CD14-positive monocyte (primary cell): ENCODE measurements at regions not wholly inside any gene's neighbourhood (a gene's known extent, or its start where the extent isn't known, plus 50 kb on each side); places are given as distances from the start of the nearest gene placed in this dataset.

Experiments
- DNase-seq, 3 donors: peaks; one replicate each; pipeline ENCODE4 v3.0.0-alpha.2; 2011 to 2022
- H2AFZ ChIP-seq: 2 replicates; pipeline ENCODE4 v1.6.0; 2012; ENCODE audit warnings: mild to moderate bottlenecking, low read depth, low read length, inconsistent platforms; ENCODE audit not compliant: insufficient read depth, poor library complexity, severe bottlenecking
- H3K27ac ChIP-seq, 2 donors: 1 replicate in 1 of 2; 2 replicates in 1 of 2; pipeline ENCODE4 v1.5.1; 2012 to 2013; ENCODE audit warnings: low read length in 2 of 2, control low read depth in 1 of 2, inconsistent platforms in 1 of 2, low read depth in 1 of 2, mild to moderate bottlenecking in 1 of 2
- H3K27me3 ChIP-seq, 2 donors: one replicate each; pipeline versions ENCODE4 v1.6.0 to v1.6.1; 2011 to 2013; ENCODE audit warnings: low read length in 2 of 2; ENCODE audit not compliant: control insufficient read depth in 2 of 2, insufficient read depth in 2 of 2
- H3K36me3 ChIP-seq, 2 donors: replicated peaks in 1 of 2; 1 replicate in 1 of 2; 2 replicates in 1 of 2; pipeline versions ENCODE4 v1.5.1 to v1.6.1; 2012 to 2013; ENCODE audit warnings: low read length in 2 of 2, control low read depth in 1 of 2, inconsistent platforms in 1 of 2, mild to moderate bottlenecking in 1 of 2; ENCODE audit not compliant: insufficient read depth in 2 of 2, control insufficient read depth in 1 of 2
- H3K4me1 ChIP-seq, 2 donors: 1 replicate in 1 of 2; 2 replicates in 1 of 2; pipeline versions ENCODE4 v1.5.1 to v1.6.1; 2012 to 2013; ENCODE audit warnings: low read length in 2 of 2, control low read depth in 1 of 2, inconsistent platforms in 1 of 2, mild to moderate bottlenecking in 1 of 2, moderate library complexity in 1 of 2; ENCODE audit not compliant: insufficient read depth in 2 of 2, control insufficient read depth in 1 of 2
- H3K4me2 ChIP-seq: replicated peaks from 2 replicates; pipeline ENCODE3; 2012; ENCODE audit warnings: low read length, moderate library complexity, mild to moderate bottlenecking; ENCODE audit not compliant: poor library complexity, severe bottlenecking; ENCODE audit errors: extremely low read depth
- H3K4me3 ChIP-seq, 3 experiments: fragments of 200-600 bp in 1 of 3; sonication (generic) in 1 of 3; replicated peaks in 1 of 3; 1 replicate in 2 of 3; 2 replicates in 1 of 3; pipeline ENCODE4 v1.5.1; 2011 to 2013; ENCODE audit warnings: low read length in 3 of 3, mild to moderate bottlenecking in 3 of 3, control low read depth in 2 of 3, low read depth in 2 of 3, inconsistent platforms in 1 of 3, moderate library complexity in 1 of 3
- H3K79me2 ChIP-seq: 2 replicates; pipeline ENCODE4 v1.6.0; 2012; ENCODE audit warnings: mild to moderate bottlenecking, control low read depth, inconsistent platforms, low read length, moderate library complexity; ENCODE audit not compliant: insufficient read depth
- H3K9ac ChIP-seq: 2 replicates; pipeline ENCODE4 v1.6.0; 2017; ENCODE audit warnings: low read length, mild to moderate bottlenecking; ENCODE audit not compliant: insufficient read depth, poor library complexity, severe bottlenecking
- H3K9me3 ChIP-seq, 2 donors: replicated peaks in 1 of 2; 1 replicate in 1 of 2; 2 replicates in 1 of 2; pipeline versions ENCODE4 v1.5.1 to v1.6.1; 2012 to 2013; ENCODE audit warnings: low read length in 2 of 2, control low read depth in 1 of 2; ENCODE audit not compliant: control insufficient read depth in 1 of 2, insufficient read depth in 1 of 2
- H4K20me1 ChIP-seq: 2 replicates; pipeline ENCODE4 v1.6.0; 2012; ENCODE audit warnings: mild to moderate bottlenecking, low read length, control low read depth, moderate library complexity; ENCODE audit not compliant: insufficient read depth
- H3K27ac Mint-ChIP-seq, 7 donors: one replicate each; pipeline ENCODE4 v1.8.0; 2020; ENCODE audit warnings: mild to moderate bottlenecking in 7 of 7, mixed read lengths in 7 of 7, moderate library complexity in 6 of 7, inconsistent platforms in 2 of 7
- H3K27me3 Mint-ChIP-seq, 3 donors: one replicate each; pipeline ENCODE4 v1.8.0; 2021 to 2022; ENCODE audit warnings: low read depth in 3 of 3, mild to moderate bottlenecking in 3 of 3, mixed read lengths in 3 of 3, moderate library complexity in 3 of 3, inconsistent platforms in 1 of 3
- H3K36me3 Mint-ChIP-seq, 2 donors: one replicate each; pipeline ENCODE4 v1.8.0; 2020; ENCODE audit warnings: mixed read lengths in 2 of 2, inconsistent platforms in 1 of 2, mild to moderate bottlenecking in 1 of 2
- H3K4me1 Mint-ChIP-seq: one replicate; pipeline ENCODE4 v1.8.0; 2020; ENCODE audit warnings: mild to moderate bottlenecking, mixed read lengths
- H3K4me3 Mint-ChIP-seq, 2 donors: one replicate each; pipeline ENCODE4 v1.8.0; 2020; ENCODE audit warnings: mild to moderate bottlenecking in 2 of 2, mixed read lengths in 2 of 2, moderate library complexity in 1 of 2
- H3K9me3 Mint-ChIP-seq, 7 donors: one replicate each; pipeline ENCODE4 v1.8.0; 2020 to 2022; ENCODE audit warnings: mixed read lengths in 7 of 7, mild to moderate bottlenecking in 6 of 7, moderate library complexity in 6 of 7, inconsistent platforms in 2 of 7
- CTCF ChIP-seq: fragments of 200-600 bp; IDR thresholded peaks from one replicate; pipeline ENCODE4 v1.8.0; 2022; ENCODE audit warnings: antibody characterized with exemption, mild to moderate bottlenecking
- WGBS: methylation state at CpG from one replicate; pipeline ENCODE4 v1.1.5; 2013; ENCODE audit warnings: missing lambda C conversion rate; ENCODE audit not compliant: insufficient coverage; 5-methylcytosine and 5-hydroxymethylcytosine counted together
- intact Hi-C, 2 donors: fragments of 100-400 bp; cut with micrococcal nuclease; formaldehyde crosslinking; loops; one replicate each; pipeline versions ENCODE4 v1.15.0 to v1.15.1; 2023

GRCh38 chr4:160709026-160709425 is 1454.8 kb downstream of the FSTL5 start:
- H3K4me1 Mint-ChIP-seq = no peaks in the 10 kb centered on the region
- no peaks in the 10 kb centered on the region for H3K36me3 Mint-ChIP-seq
- Histone ChIP-seq H3K27me3 (no peaks in the 10 kb centered on the region), H3K4me2 (no peak overlapping the region), H3K79me2 (no peaks in the 10 kb centered on the region), H3K9ac (no peak overlapping the region), H3K9me3 (no peaks in the 10 kb centered on the region), H3K4me3 (no peak overlapping the region), H3K27ac (no peak overlapping the region), H3K4me1 (no peaks in the 10 kb centered on the region), H3K36me3 (no peaks in the 10 kb centered on the region), H4K20me1 (no peaks in the 10 kb centered on the region), H2AFZ (no peak overlapping the region)
- DNase-seq = no peak
- 70% methylated on average over 2 of the region's 2 CpGs for WGBS
- peaks cover 0 to 5% (median 0%) of the 10 kb centered on the region in 7 donors for H3K9me3 Mint-ChIP-seq
- no peak for TF ChIP-seq CTCF
- intact Hi-C loops = no loop called here
- H3K4me3 Mint-ChIP-seq = no peak overlapping the region
- H3K27me3 Mint-ChIP-seq = peaks cover 0 to 1% (median 0%) of the 10 kb centered on the region in 3 donors
- H3K27ac Mint-ChIP-seq = no peak overlapping the region

GRCh38 chr4:160709546-160709945 is 1454.3 kb downstream of the FSTL5 start:
- H3K27ac ChIP-seq = no peak overlapping the region
- DNase-seq = no peak
- Mint-ChIP-seq H3K4me1 (no peaks in the 10 kb centered on the region), H3K9me3 (peaks cover 0 to 5% (median 0%) of the 10 kb centered on the region in 7 donors), H3K4me3 (no peak overlapping the region), H3K27ac (no peak overlapping the region), H3K36me3 (no peaks in the 10 kb centered on the region), H3K27me3 (peaks cover 0 to 1% (median 0%) of the 10 kb centered on the region in 3 donors)
- no peaks in the 10 kb centered on the region for H4K20me1 ChIP-seq
- no peak overlapping the region for H3K9ac ChIP-seq
- no peak overlapping the region for H2AFZ ChIP-seq
- no peak for TF ChIP-seq CTCF
- WGBS = no CpG with 5 or more reads among the region's 1 CpG
- H3K4me1 ChIP-seq = no peaks in the 10 kb centered on the region
- H3K27me3 ChIP-seq = no peaks in the 10 kb centered on the region
- no peak overlapping the region for H3K4me2 ChIP-seq
- no peaks in the 10 kb centered on the region for H3K9me3 ChIP-seq
- no peaks in the 10 kb centered on the region for H3K36me3 ChIP-seq
- intact Hi-C loops = no loop called here
- H3K79me2 ChIP-seq = no peaks in the 10 kb centered on the region
- no peak overlapping the region for H3K4me3 ChIP-seq
